ENCODE measurements at regions not wholly inside any gene's neighbourhood (a gene's known extent, or its start where the extent isn't known, plus 50 kb on each side); places are given as distances from the start of the nearest gene placed in this dataset.

- no peak for TF ChIP-seq CTCF (IDR thresholded peaks at IDR 0.05)
- Histone ChIP-seq H3K27ac (no peak overlapping the region), H3K36me3 (no peaks in the 10 kb centered on the region), H3K9me3 (no peaks in the 10 kb centered on the region), H3K4me3 (no peak overlapping the region), H3K27me3 (no peaks in the 10 kb centered on the region), H3K4me1 (no peaks in the 10 kb centered on the region)
- no peak for DNase-seq (ENCODE audit: low spot score in 2 of 2)
- intact Hi-C loops (cut with DNase I) = no loop called here
Observed at GRCh38 chr22:22049684-22050083, 67.1 kb upstream of the TOP3B start.

GRCh38 chr22:22048981-22049531, 66.5 kb upstream of the TOP3B start:
- intact Hi-C loops (cut with DNase I) = no loop called here
- Histone ChIP-seq H3K4me1 (no peaks in the 10 kb centered on the region), H3K9me3 (no peaks in the 10 kb centered on the region), H3K36me3 (no peaks in the 10 kb centered on the region), H3K27me3 (no peaks in the 10 kb centered on the region), H3K27ac (no peak overlapping the region), H3K4me3 (no peak overlapping the region)
- TF ChIP-seq CTCF (IDR thresholded peaks at IDR 0.05) = no peak
- no peak for DNase-seq (ENCODE audit: low spot score in 2 of 2)

GRCh38 chr22:22048318-22048942, 65.8 kb upstream of the TOP3B start:
- H3K36me3 ChIP-seq = no peaks in the 10 kb centered on the region
- H3K9me3 ChIP-seq = no peaks in the 10 kb centered on the region
- DNase-seq (ENCODE audit: low spot score in 2 of 2) = no peak
- H3K27me3 ChIP-seq = no peaks in the 10 kb centered on the region
- intact Hi-C loops (cut with DNase I) = no loop called here
- no peak overlapping the region for H3K4me3 ChIP-seq
- no peak for TF ChIP-seq CTCF (IDR thresholded peaks at IDR 0.05)
- H3K4me1 ChIP-seq = no peaks in the 10 kb centered on the region
- H3K27ac ChIP-seq = no peak overlapping the region

- Histone ChIP-seq H3K4me1 (no peaks in the 10 kb centered on the region), H3K36me3 (no peaks in the 10 kb centered on the region), H3K27me3 (no peaks in the 10 kb centered on the region), H3K4me3 (no peak overlapping the region), H3K9me3 (no peaks in the 10 kb centered on the region), H3K27ac (no peak overlapping the region)
- intact Hi-C loops (cut with DNase I) = no loop called here
- no peak for DNase-seq (ENCODE audit: low spot score in 2 of 2)
- TF ChIP-seq CTCF (IDR thresholded peaks at IDR 0.05) = no peak
Observed at GRCh38 chr22:22047776-22048175, 65.2 kb upstream of the TOP3B start.

GRCh38 chr22:22047266-22047665, 64.7 kb upstream of the TOP3B start:
- no peak for TF ChIP-seq CTCF (IDR thresholded peaks at IDR 0.05)
- no peak overlapping the region for H3K27ac ChIP-seq
- no peak for DNase-seq (ENCODE audit: low spot score in 2 of 2)
- no peaks in the 10 kb centered on the region for H3K4me1 ChIP-seq
- no peaks in the 10 kb centered on the region for H3K36me3 ChIP-seq
- no peak overlapping the region for H3K4me3 ChIP-seq
- no peaks in the 10 kb centered on the region for H3K9me3 ChIP-seq
- no peaks in the 10 kb centered on the region for H3K27me3 ChIP-seq
- intact Hi-C loops (cut with DNase I) = no loop called here

- H3K9me3 ChIP-seq = no peaks in the 10 kb centered on the region
- H3K27ac ChIP-seq = no peak overlapping the region
- intact Hi-C loops (cut with DNase I) = no loop called here
- DNase-seq (ENCODE audit: low spot score in 2 of 2) = no peak
- H3K27me3 ChIP-seq = no peaks in the 10 kb centered on the region
- H3K4me1 ChIP-seq = no peaks in the 10 kb centered on the region
- no peak overlapping the region for H3K4me3 ChIP-seq
- H3K36me3 ChIP-seq = no peaks in the 10 kb centered on the region
- no peak for TF ChIP-seq CTCF (IDR thresholded peaks at IDR 0.05)
Observed at GRCh38 chr22:22046370-22046769, 63.8 kb upstream of the TOP3B start.
